Prostate gland (tissue), 2 donors: ENCODE measurements at regions not wholly inside any gene's neighbourhood (a gene's known extent, or its start where the extent isn't known, plus 50 kb on each side); places are given as distances from the start of the nearest gene placed in this dataset.

Experiments used
- CTCF ChIP-seq, 4 experiments: fragments of 200-600 bp in 2 of 4; fragments of 450-650 bp in 2 of 4; sonication (generic) in 2 of 4; IDR thresholded peaks; 1 replicate in 3 of 4; 2 replicates in 1 of 4; pipeline ENCODE4 v1.5.1; 2016 to 2019; ENCODE audit warnings: antibody characterized with exemption in 4 of 4, mild to moderate bottlenecking in 2 of 4, moderate library complexity in 2 of 4
- POLR2A ChIP-seq: fragments of 450-650 bp; IDR thresholded peaks from one replicate; pipeline ENCODE4 v1.6.1; 2016; ENCODE audit warnings: antibody characterized with exemption, mild to moderate bottlenecking

- no peak for TF ChIP-seq CTCF (IDR thresholded peaks at IDR 0.05)
- TF ChIP-seq POLR2A = no peak
Measured at GRCh38 chr18:44552706-44553105, 128.0 kb upstream of the SETBP1 start.
